CD4-positive, CD25-positive, alpha-beta regulatory T cell (primary cell): ENCODE measurements at regions not wholly inside any gene's neighbourhood (a gene's known extent, or its start where the extent isn't known, plus 50 kb on each side); places are given as distances from the start of the nearest gene placed in this dataset.
"Not testable (repeated sequence)": the region's sequence is repeated elsewhere in the genome, so short reads cannot be mapped to it uniquely, and the experiment has no call there.

Source experiments
- ATAC-seq, 2 donors: fragments of 150-1000 bp; cut with Tn5 transposase; one replicate each; pipeline ENCODE4 v1.10.0; 2021; ENCODE audit warnings: low read depth in 2 of 2, moderate number of reproducible peaks in 2 of 2, moderate library complexity in 1 of 2
- DNase-seq, 3 donors: peaks; one replicate each; pipeline versions ENCODE4 v3.0.0 to v3.0.0-alpha.2; 2012 to 2022; ENCODE audit warnings: mixed read lengths in 1 of 3
- H3K27ac ChIP-seq: one replicate; pipeline ENCODE4 v1.7.0; 2013; ENCODE audit warnings: mild to moderate bottlenecking, low read length; ENCODE audit not compliant: insufficient read depth, poor library complexity, severe bottlenecking
- H3K27me3 ChIP-seq: one replicate; pipeline ENCODE4 v1.7.0; 2013; ENCODE audit warnings: low read length; ENCODE audit not compliant: control insufficient read depth, insufficient read depth
- H3K36me3 ChIP-seq: one replicate; pipeline ENCODE4 v1.7.0; 2013; ENCODE audit warnings: mild to moderate bottlenecking, low read length, moderate library complexity; ENCODE audit not compliant: control insufficient read depth, insufficient read depth
- H3K4me1 ChIP-seq: 2 replicates; pipeline ENCODE4 v1.7.0; 2013; ENCODE audit warnings: mild to moderate bottlenecking, low read length; ENCODE audit not compliant: insufficient read depth, control insufficient read depth, poor library complexity, severe bottlenecking
- H3K4me3 ChIP-seq: one replicate; pipeline ENCODE4 v1.7.0; 2013; ENCODE audit warnings: low read depth, mild to moderate bottlenecking, low read length, moderate library complexity
- H3K9me3 ChIP-seq, 2 experiments: 1 replicate in 1 of 2; 2 replicates in 1 of 2; pipeline ENCODE4 v1.7.0; 2013; ENCODE audit warnings: low read length in 2 of 2, mild to moderate bottlenecking in 1 of 2, moderate library complexity in 1 of 2; ENCODE audit not compliant: control insufficient read depth in 2 of 2
- H3K27ac Mint-ChIP-seq, 3 donors: one replicate each; pipeline ENCODE4 v1.8.0; 2020 to 2022; ENCODE audit warnings: mild to moderate bottlenecking in 3 of 3, mixed read lengths in 3 of 3, moderate library complexity in 2 of 3
- H3K27me3 Mint-ChIP-seq: one replicate; pipeline ENCODE4 v1.8.0; 2022; ENCODE audit warnings: mild to moderate bottlenecking, mixed read lengths
- H3K36me3 Mint-ChIP-seq: one replicate; pipeline ENCODE4 v1.8.0; 2020; ENCODE audit warnings: mixed read lengths
- H3K4me1 Mint-ChIP-seq, 4 donors: one replicate each; pipeline ENCODE4 v1.8.0; 2020 to 2022; ENCODE audit warnings: mixed read lengths in 4 of 4, mild to moderate bottlenecking in 1 of 4
- H3K4me3 Mint-ChIP-seq, 4 donors: one replicate each; pipeline ENCODE4 v1.8.0; 2020 to 2022; ENCODE audit warnings: mild to moderate bottlenecking in 4 of 4, mixed read lengths in 4 of 4, moderate library complexity in 3 of 4
- H3K9me3 Mint-ChIP-seq, 7 donors: one replicate each; pipeline ENCODE4 v1.8.0; 2020 to 2022; ENCODE audit warnings: mixed read lengths in 7 of 7, mild to moderate bottlenecking in 3 of 7, moderate library complexity in 2 of 7

GRCh38 chr7:6917258-6917657, 91.2 kb upstream of the CCZ1B start:
- peaks cover 10% of the 10 kb centered on the region for H3K27me3 Mint-ChIP-seq
- peaks cover 0 to 3% (median 1%) of the 10 kb centered on the region in 7 donors for H3K9me3 Mint-ChIP-seq
- no peaks in the 10 kb centered on the region for H3K9me3 ChIP-seq
- no peak overlapping the region for H3K4me3 Mint-ChIP-seq
- H3K27ac ChIP-seq, result no peak overlapping the region
- H3K4me1 Mint-ChIP-seq, result no peaks in the 10 kb centered on the region
- H3K36me3 Mint-ChIP-seq, result no peaks in the 10 kb centered on the region
- DNase-seq (no peak), ATAC-seq (no peak)
- H3K27me3 ChIP-seq, result no peaks in the 10 kb centered on the region
- no peaks in the 10 kb centered on the region for H3K4me1 ChIP-seq
- no peak overlapping the region for H3K27ac Mint-ChIP-seq
- H3K36me3 ChIP-seq, result no peaks in the 10 kb centered on the region
- H3K4me3 ChIP-seq, result no peak overlapping the region

- H3K4me3 Mint-ChIP-seq, H3K9me3 ChIP-seq, H3K27ac ChIP-seq, H3K36me3 ChIP-seq, H3K4me3 ChIP-seq, ATAC-seq, H3K9me3 Mint-ChIP-seq, H3K27me3 ChIP-seq, DNase-seq, H3K27ac Mint-ChIP-seq, H3K4me1 ChIP-seq, H3K36me3 Mint-ChIP-seq, H3K4me1 Mint-ChIP-seq: not testable (repeated sequence)
- H3K27me3 Mint-ChIP-seq, result peaks cover 10% of the 10 kb centered on the region
Observed at GRCh38 chr7:6919169-6919568, 93.1 kb upstream of the CCZ1B start.

GRCh38 chr7:6924523-6924922, 98.4 kb upstream of the CCZ1B start:
- H3K27me3 ChIP-seq, H3K27me3 Mint-ChIP-seq, H3K9me3 Mint-ChIP-seq, H3K27ac Mint-ChIP-seq, H3K4me1 Mint-ChIP-seq, H3K27ac ChIP-seq, H3K4me1 ChIP-seq, H3K36me3 ChIP-seq, H3K4me3 ChIP-seq, ATAC-seq, DNase-seq, H3K9me3 ChIP-seq, H3K36me3 Mint-ChIP-seq, H3K4me3 Mint-ChIP-seq: not testable (repeated sequence)

GRCh38 chr7:6926193-6927174, 100.4 kb upstream of the CCZ1B start:
- ATAC-seq, H3K27ac ChIP-seq, H3K36me3 ChIP-seq, H3K4me3 ChIP-seq, H3K9me3 Mint-ChIP-seq, H3K36me3 Mint-ChIP-seq, H3K27me3 Mint-ChIP-seq, DNase-seq, H3K27ac Mint-ChIP-seq, H3K27me3 ChIP-seq, H3K4me3 Mint-ChIP-seq, H3K4me1 ChIP-seq, H3K9me3 ChIP-seq: not testable (repeated sequence)
- H3K4me1 Mint-ChIP-seq, result peaks cover 0 to 13% (median 1%) of the 10 kb centered on the region in 4 donors

- not testable (repeated sequence) for ATAC-seq, H3K4me3 ChIP-seq, DNase-seq, H3K36me3 Mint-ChIP-seq, H3K27me3 ChIP-seq, H3K4me3 Mint-ChIP-seq, H3K9me3 Mint-ChIP-seq, H3K27ac Mint-ChIP-seq, H3K27me3 Mint-ChIP-seq, H3K9me3 ChIP-seq, H3K27ac ChIP-seq, H3K36me3 ChIP-seq, H3K4me1 ChIP-seq
- peaks cover 0 to 13% (median 1%) of the 10 kb centered on the region in 4 donors for H3K4me1 Mint-ChIP-seq
Observed at GRCh38 chr7:6927643-6928042, 101.6 kb upstream of the CCZ1B start.

- not testable (repeated sequence) for H3K4me3 Mint-ChIP-seq, H3K27ac ChIP-seq, DNase-seq, H3K9me3 Mint-ChIP-seq, H3K4me1 ChIP-seq, H3K36me3 Mint-ChIP-seq, ATAC-seq, H3K27me3 Mint-ChIP-seq, H3K9me3 ChIP-seq, H3K36me3 ChIP-seq, H3K4me3 ChIP-seq, H3K27me3 ChIP-seq
- peaks cover 0 to 13% (median 1%) of the 10 kb centered on the region in 4 donors for H3K4me1 Mint-ChIP-seq
- peak overlapping the region in 1 of 3 donors; percentile 29 for H3K27ac Mint-ChIP-seq
Observed at GRCh38 chr7:6929588-6929987, 103.5 kb upstream of the CCZ1B start.

GRCh38 chr7:6930081-6930635, 104.1 kb upstream of the CCZ1B start:
- Mint-ChIP-seq H3K4me1 (peaks cover 0 to 13% (median 1%) of the 10 kb centered on the region in 4 donors), H3K4me3 (peak overlapping the region in 1 of 4 donors; percentile 82), H3K27ac (peak overlapping the region in 1 of 3 donors; percentile 29)
- not testable (repeated sequence) for H3K27me3 ChIP-seq, H3K9me3 Mint-ChIP-seq, H3K4me3 ChIP-seq, DNase-seq, H3K4me1 ChIP-seq, H3K27ac ChIP-seq, H3K9me3 ChIP-seq, H3K36me3 ChIP-seq, H3K27me3 Mint-ChIP-seq, ATAC-seq, H3K36me3 Mint-ChIP-seq

- not testable (repeated sequence) for H3K27me3 Mint-ChIP-seq, H3K9me3 Mint-ChIP-seq, H3K4me3 ChIP-seq, H3K27ac ChIP-seq, H3K36me3 ChIP-seq, ATAC-seq, H3K27me3 ChIP-seq, H3K9me3 ChIP-seq, H3K36me3 Mint-ChIP-seq, H3K4me1 ChIP-seq
- Mint-ChIP-seq H3K4me3 (peak overlapping the region in 1 of 4 donors; percentile 82), H3K4me1 (peaks cover 0 to 10% (median 1%) of the 10 kb centered on the region in 4 donors), H3K27ac (peak overlapping the region in 1 of 3 donors; percentile 29)
- peak in 1 of 3 donors; percentile 25 for DNase-seq
Observed at GRCh38 chr7:6930787-6931186, 104.7 kb upstream of the CCZ1B start.
